Brain microvascular endothelial cell (primary cell): ENCODE measurements at regions not wholly inside any gene's neighbourhood (a gene's known extent, or its start where the extent isn't known, plus 50 kb on each side); places are given as distances from the start of the nearest gene placed in this dataset.

ENCODE experiments used
- DNase-seq: peaks from one replicate; pipeline ENCODE4 v3.0.0-alpha.2; 2020
- H3K27ac ChIP-seq: fragments of 250-450 bp; sonication (Bioruptor Pico); 2 replicates; pipeline ENCODE4 v1.5.1; 2020; ENCODE audit warnings: mild to moderate bottlenecking, moderate library complexity
- H3K27me3 ChIP-seq: fragments of 250-450 bp; sonication (Bioruptor Pico); replicated peaks from 2 replicates; pipeline ENCODE4 v1.5.1; 2020; ENCODE audit warnings: mild to moderate bottlenecking
- H3K36me3 ChIP-seq: fragments of 250-450 bp; sonication (Bioruptor Pico); replicated peaks from 2 replicates; pipeline ENCODE4 v1.5.1; 2020; ENCODE audit warnings: mild to moderate bottlenecking
- H3K4me3 ChIP-seq: 2 replicates; pipeline ENCODE4 v1.5.1; 2011; ENCODE audit warnings: low read depth, mild to moderate bottlenecking, control low read depth, low read length, moderate library complexity
- CTCF ChIP-seq: IDR thresholded peaks from 2 replicates; pipeline ENCODE4 v1.5.1; 2011; ENCODE audit warnings: low read depth, mild to moderate bottlenecking, moderate library complexity, low read length, control low read depth, inconsistent platforms; ENCODE audit errors: missing control alignments
- in situ Hi-C: cut with HindIII; loops from 2 replicates; pipeline ENCODE4 v1.10.0; 2017; ENCODE audit warnings: low sequenced_read_pairs, low pct_ligation_motif_present

- in situ Hi-C loops, result no loop called here
- no peak overlapping the region for H3K27ac ChIP-seq
- DNase-seq, result no peak
- no peaks in the 10 kb centered on the region for H3K27me3 ChIP-seq
- no peak overlapping the region for H3K4me3 ChIP-seq
- no peak for TF ChIP-seq CTCF
- H3K36me3 ChIP-seq, result no peaks in the 10 kb centered on the region
These were observed 401.7 kb downstream of the TSN start for GRCh38 chr2:122157158-122157557.

GRCh38 chr2:122163617-122164016 is 408.2 kb downstream of the TSN start:
- in situ Hi-C loops, result no loop called here
- H3K36me3 ChIP-seq, result no peaks in the 10 kb centered on the region
- H3K4me3 ChIP-seq, result no peak overlapping the region
- H3K27ac ChIP-seq, result no peak overlapping the region
- no peak for TF ChIP-seq CTCF
- no peaks in the 10 kb centered on the region for H3K27me3 ChIP-seq
- no peak for DNase-seq

- in situ Hi-C loops, result no loop called here
- no peak for DNase-seq
- Histone ChIP-seq H3K27me3 (no peaks in the 10 kb centered on the region), H3K27ac (no peak overlapping the region), H3K36me3 (no peaks in the 10 kb centered on the region), H3K4me3 (no peak overlapping the region)
- no peak for TF ChIP-seq CTCF
These were observed 409.5 kb downstream of the TSN start for GRCh38 chr2:122164964-122165363.

GRCh38 chr2:122166820-122167219 is 411.4 kb downstream of the TSN start:
- Histone ChIP-seq H3K4me3 (no peak overlapping the region), H3K27me3 (no peaks in the 10 kb centered on the region), H3K27ac (no peak overlapping the region), H3K36me3 (no peaks in the 10 kb centered on the region)
- DNase-seq, result no peak
- in situ Hi-C loops, result no loop called here
- TF ChIP-seq CTCF, result no peak

- H3K27ac ChIP-seq, result no peak overlapping the region
- DNase-seq, result no peak
- no peaks in the 10 kb centered on the region for H3K27me3 ChIP-seq
- no peaks in the 10 kb centered on the region for H3K36me3 ChIP-seq
- in situ Hi-C loops, result no loop called here
- H3K4me3 ChIP-seq, result no peak overlapping the region
- no peak for TF ChIP-seq CTCF
These were observed 412.1 kb downstream of the TSN start for GRCh38 chr2:122167515-122167914.

GRCh38 chr2:122168799-122169198 is 413.3 kb downstream of the TSN start:
- Histone ChIP-seq H3K27ac (no peak overlapping the region), H3K4me3 (no peak overlapping the region), H3K27me3 (no peaks in the 10 kb centered on the region), H3K36me3 (no peaks in the 10 kb centered on the region)
- no peak for DNase-seq
- in situ Hi-C loops, result no loop called here
- TF ChIP-seq CTCF, result peak; percentile 31
